WTC11 (cell line): ENCODE measurements at regions not wholly inside any gene's neighbourhood (a gene's known extent, or its start where the extent isn't known, plus 50 kb on each side); places are given as distances from the start of the nearest gene placed in this dataset.
"Not testable (repeated sequence)": the region's sequence is repeated elsewhere in the genome, so short reads cannot be mapped to it uniquely, and the experiment has no call there.

Experiments used
- ATAC-seq: fragments of 200-7000 bp; cut with Tn5 transposase; 2 replicates; pipeline ENCODE4 v1.10.0; 2021; ENCODE audit warnings: mild to moderate bottlenecking, moderate library complexity
- CTCF ChIA-PET: fragments of 300-600 bp; sonication (Branson Sonifier 250); formaldehyde crosslinking; loops from one replicate; lab custom pipeline; 2021; ENCODE audit warnings: antibody characterized with exemption; lab: Charles Lee
- POLR2A ChIA-PET: fragments of 350-600 bp; sonication (Branson Sonifier 250); formaldehyde crosslinking; loops from one replicate; lab custom pipeline; 2021; ENCODE audit warnings: antibody characterized with exemption; lab: Charles Lee
- DNase-seq: peaks from one replicate; pipeline ENCODE4 v3.0.0; 2021; ENCODE audit warnings: low spot score
- H3K27ac Mint-ChIP-seq: 2 replicates; pipeline ENCODE4 v1.8.0; 2021; ENCODE audit warnings: mixed read lengths
- H3K27me3 Mint-ChIP-seq: 2 replicates; pipeline ENCODE4 v1.8.0; 2021; ENCODE audit warnings: low read depth, mild to moderate bottlenecking, moderate library complexity, mixed read lengths
- H3K36me3 Mint-ChIP-seq: 2 replicates; pipeline ENCODE4 v1.8.0; 2021; ENCODE audit warnings: mixed read lengths
- H3K4me1 Mint-ChIP-seq: 2 replicates; pipeline ENCODE4 v1.8.0; 2022; ENCODE audit warnings: mixed read lengths
- H3K4me3 Mint-ChIP-seq: 2 replicates; pipeline ENCODE4 v1.8.0; 2021; ENCODE audit warnings: mild to moderate bottlenecking, moderate library complexity, mixed read lengths
- H3K9me3 Mint-ChIP-seq: 2 replicates; pipeline ENCODE4 v1.8.0; 2021; ENCODE audit warnings: mixed read lengths
- CTCF ChIP-seq: fragments of 200-600 bp; IDR thresholded peaks from 2 replicates; pipeline ENCODE4 v1.8.0; 2022; ENCODE audit warnings: antibody characterized with exemption
- ELF4 ChIP-seq: sonication (generic); formaldehyde crosslinking; IDR thresholded peaks from 2 replicates; pipeline ENCODE4 v1.8.1; 2022; ENCODE audit warnings: low read depth, mild to moderate bottlenecking, moderate library complexity, missing genetic modification reagents
- ESRRA ChIP-seq: sonication (generic); formaldehyde crosslinking; IDR thresholded peaks from 2 replicates; pipeline ENCODE4 v1.8.1; 2022; ENCODE audit warnings: mild to moderate bottlenecking, missing genetic modification reagents, borderline replicate concordance
- FOXP1 ChIP-seq: sonication (generic); formaldehyde crosslinking; IDR thresholded peaks from 2 replicates; pipeline ENCODE4 v1.8.0; 2022; ENCODE audit warnings: missing genetic modification reagents, mild to moderate bottlenecking, moderate library complexity, borderline replicate concordance
- IRF2 ChIP-seq: sonication (generic); formaldehyde crosslinking; IDR thresholded peaks from 2 replicates; pipeline ENCODE4 v1.8.0; 2022; ENCODE audit warnings: low read depth, missing genetic modification reagents, borderline replicate concordance
- MLX ChIP-seq: sonication (generic); formaldehyde crosslinking; IDR thresholded peaks from 2 replicates; pipeline ENCODE4 v1.8.1; 2023; ENCODE audit warnings: mild to moderate bottlenecking, missing genetic modification reagents, moderate library complexity
- NR2C2 ChIP-seq: sonication (generic); formaldehyde crosslinking; IDR thresholded peaks from 2 replicates; pipeline ENCODE4 v1.8.0; 2022; ENCODE audit warnings: mild to moderate bottlenecking, missing genetic modification reagents
- SMAD3 ChIP-seq: sonication (generic); formaldehyde crosslinking; IDR thresholded peaks from 2 replicates; pipeline ENCODE4 v1.8.0; 2022; ENCODE audit warnings: missing genetic modification reagents, mild to moderate bottlenecking, borderline replicate concordance
- SP1 ChIP-seq: sonication (generic); formaldehyde crosslinking; conservative IDR thresholded peaks from 2 replicates; pipeline ENCODE4 v1.8.1; 2022; ENCODE audit warnings: missing genetic modification reagents
- USF1 ChIP-seq: sonication (generic); formaldehyde crosslinking; IDR thresholded peaks from 2 replicates; pipeline ENCODE4 v1.8.0; 2022; ENCODE audit warnings: mild to moderate bottlenecking, missing genetic modification reagents
- ZBTB43 ChIP-seq: sonication (generic); formaldehyde crosslinking; IDR thresholded peaks from 2 replicates; pipeline ENCODE4 v1.8.1; 2023; ENCODE audit warnings: mild to moderate bottlenecking, missing genetic modification reagents
- ZNF121 ChIP-seq: sonication (generic); formaldehyde crosslinking; IDR thresholded peaks from 2 replicates; pipeline ENCODE4 v1.8.0; 2023; ENCODE audit warnings: missing genetic modification reagents
- ZNF219 ChIP-seq: sonication (generic); formaldehyde crosslinking; IDR thresholded peaks from 2 replicates; pipeline ENCODE4 v1.8.0; 2023; ENCODE audit warnings: missing genetic modification reagents, mild to moderate bottlenecking, borderline replicate concordance
- ZNF416 ChIP-seq: fragments of 250-450 bp; sonication (Bioruptor Pico); IDR thresholded peaks from 2 replicates; pipeline ENCODE4 v1.9.0; 2021; ENCODE audit warnings: mild to moderate bottlenecking, inconsistent platforms
- ZNF425 ChIP-seq: fragments of 250-450 bp; sonication (Bioruptor Pico); conservative IDR thresholded peaks from 2 replicates; pipeline ENCODE4 v1.9.0; 2021; ENCODE audit warnings: mild to moderate bottlenecking
- ZNF512 ChIP-seq: sonication (generic); formaldehyde crosslinking; IDR thresholded peaks from 2 replicates; pipeline ENCODE4 v1.8.1; 2022; ENCODE audit warnings: missing genetic modification reagents, borderline replicate concordance
- ZNF532 ChIP-seq: fragments of 250-450 bp; sonication (Bioruptor Pico); IDR thresholded peaks from 2 replicates; pipeline ENCODE4 v1.9.0; 2021; ENCODE audit warnings: mild to moderate bottlenecking, borderline replicate concordance

- TF ChIP-seq ZNF425 (CRISPR knock-in tag) (no peak), CTCF (no peak), FOXP1 (no peak), USF1 (no peak), ZNF416 (CRISPR knock-in tag) (no peak)
These were observed 192.6 kb upstream of the HDAC4 start (continued) for GRCh38 chr2:239593455-239593854.

- CTCF ChIA-PET, H3K4me1 Mint-ChIP-seq, ATAC-seq, DNase-seq, POLR2A ChIA-PET, H3K4me3 Mint-ChIP-seq, H3K27ac Mint-ChIP-seq, H3K27me3 Mint-ChIP-seq: not testable (repeated sequence)
- Mint-ChIP-seq H3K9me3 (peaks cover 21% of the 10 kb centered on the region), H3K36me3 (peaks cover 12% of the 10 kb centered on the region)
These were observed 191.9 kb upstream of the HDAC4 start for GRCh38 chr2:239592629-239593290.

- no peak overlapping the region for H3K27ac Mint-ChIP-seq
- peak; percentile 2 for DNase-seq
- H3K27me3 Mint-ChIP-seq, result no peaks in the 10 kb centered on the region; the same call in 1 of the 2 replicates
- peaks cover 21% of the 10 kb centered on the region for H3K9me3 Mint-ChIP-seq
- H3K4me3 Mint-ChIP-seq, result no peak overlapping the region
- H3K4me1 Mint-ChIP-seq, result no peaks in the 10 kb centered on the region
- H3K36me3 Mint-ChIP-seq, result peaks cover 12% of the 10 kb centered on the region
- CTCF ChIA-PET, result no interaction called here
- no peak for ATAC-seq
- POLR2A ChIA-PET, result no interaction called here
- TF ChIP-seq MLX (CRISPR knock-in tag) (no peak), SP1 (CRISPR knock-in tag) (no peak), NR2C2 (CRISPR knock-in tag) (no peak), ZNF219 (CRISPR knock-in tag) (no peak), ZNF532 (no peak), ELF4 (CRISPR knock-in tag) (no peak), ESRRA (CRISPR knock-in tag) (no peak), ZBTB43 (CRISPR knock-in tag) (no peak), ZNF512 (no peak), IRF2 (no peak), SMAD3 (CRISPR knock-in tag) (no peak), ZNF121 (no peak)
These were observed 190.4 kb upstream of the HDAC4 start for GRCh38 chr2:239590995-239591915.
